Stimulated activated CD4-positive, alpha-beta T cell treated with anti-CD3 and anti-CD28 coated beads, Interleukin-4, amount 100 ng/mL, for 1 hour (primary cell): ENCODE measurements at regions not wholly inside any gene's neighbourhood (a gene's known extent, or its start where the extent isn't known, plus 50 kb on each side); places are given as distances from the start of the nearest gene placed in this dataset.

Source experiments
- DNase-seq: peaks from one replicate; pipeline ENCODE4 v3.0.0-alpha.2; 2020

DNA sequence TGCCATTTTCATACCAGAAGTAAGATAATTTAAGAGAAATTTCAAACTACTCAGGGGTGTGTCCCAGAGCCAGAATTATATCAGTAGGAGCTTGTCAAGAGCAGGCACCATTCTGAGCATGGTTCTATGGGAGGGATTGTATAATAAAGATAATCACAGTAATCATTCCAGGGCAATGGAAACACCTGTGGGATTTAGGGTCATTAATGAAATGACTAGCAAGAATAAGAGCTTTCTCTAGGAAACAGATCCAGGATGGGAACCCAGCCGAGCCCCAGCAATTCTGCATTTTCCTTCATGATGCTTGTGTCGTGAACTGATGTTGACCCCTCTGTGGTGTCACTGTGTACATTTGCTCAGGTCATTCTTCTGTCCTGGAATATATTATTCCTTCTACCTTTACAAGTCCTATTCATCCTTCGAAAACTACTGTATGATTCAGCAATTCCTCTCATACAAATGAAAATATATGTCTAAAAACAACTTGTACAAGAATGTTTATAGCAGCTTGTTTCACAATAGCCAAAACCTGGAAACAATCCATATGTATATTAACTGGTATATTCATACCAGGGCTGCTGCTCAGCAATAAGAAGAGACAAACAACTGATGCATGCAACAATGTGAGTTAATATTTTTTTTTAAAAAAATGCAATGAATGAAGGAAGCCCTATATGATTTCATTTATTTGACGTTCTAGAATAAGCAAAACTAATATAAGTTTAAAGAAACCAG is 687.8 kb upstream of the KLHL29 start:
- no peak for DNase-seq

DNA sequence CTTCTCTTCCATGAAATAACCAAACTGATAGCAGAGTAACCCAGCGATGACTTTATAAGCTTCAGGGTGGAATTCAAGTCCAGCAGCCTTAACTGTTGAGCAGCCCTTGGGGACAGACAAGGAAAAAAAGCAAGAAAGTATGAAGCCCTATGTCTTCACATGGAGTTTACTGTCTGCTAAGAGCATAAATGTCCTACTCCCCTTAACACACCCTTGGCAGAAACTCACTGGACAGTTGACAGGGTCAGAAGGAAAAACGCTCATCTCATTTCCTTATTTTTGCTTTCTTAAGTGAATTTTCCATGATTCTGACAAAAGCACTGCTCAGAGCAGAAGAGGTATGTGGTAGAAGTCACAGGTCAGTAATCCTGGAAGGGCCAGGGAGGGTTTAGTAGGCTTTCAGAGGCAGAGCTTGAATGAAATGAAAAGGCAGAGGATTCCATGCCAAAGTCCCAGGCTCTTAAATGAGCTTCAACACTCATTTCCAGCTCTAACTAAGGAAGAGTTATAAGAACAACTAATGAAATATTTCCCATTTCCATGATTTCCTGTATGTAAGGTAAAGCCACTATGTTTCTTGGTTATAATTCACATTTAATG is 683.3 kb upstream of the KLHL29 start:
- DNase-seq: no peak

DNA sequence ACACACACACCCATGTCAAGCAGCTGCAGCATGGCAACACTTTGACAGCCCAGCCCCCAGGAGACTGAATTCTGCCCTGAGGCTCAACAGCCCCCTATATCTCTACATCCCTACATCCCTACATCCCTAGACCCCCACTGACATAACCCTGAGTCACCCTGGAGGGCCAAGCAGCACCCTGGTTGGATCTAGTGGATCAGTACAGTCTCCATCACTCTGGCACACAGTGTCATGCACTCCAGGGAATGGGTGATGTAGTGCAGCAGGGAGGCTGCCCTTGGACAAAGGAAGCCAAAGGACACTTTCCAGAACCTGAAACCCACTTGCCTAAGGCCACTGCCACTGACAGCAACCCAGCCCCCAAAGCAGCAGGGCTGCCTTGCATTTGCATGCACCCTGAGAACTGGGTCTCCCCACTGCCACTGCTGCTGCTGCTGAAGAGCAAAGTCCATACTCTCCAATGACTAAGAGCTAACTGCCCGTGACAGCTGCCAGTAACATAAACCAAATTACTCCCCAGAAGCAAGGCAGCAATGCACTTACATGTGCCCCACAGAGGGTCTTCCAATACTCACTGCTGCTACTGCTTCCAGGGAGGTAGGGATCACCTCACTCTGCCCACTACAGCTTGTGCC is 681.6 kb upstream of the KLHL29 start:
- DNase-seq: no peak

DNA sequence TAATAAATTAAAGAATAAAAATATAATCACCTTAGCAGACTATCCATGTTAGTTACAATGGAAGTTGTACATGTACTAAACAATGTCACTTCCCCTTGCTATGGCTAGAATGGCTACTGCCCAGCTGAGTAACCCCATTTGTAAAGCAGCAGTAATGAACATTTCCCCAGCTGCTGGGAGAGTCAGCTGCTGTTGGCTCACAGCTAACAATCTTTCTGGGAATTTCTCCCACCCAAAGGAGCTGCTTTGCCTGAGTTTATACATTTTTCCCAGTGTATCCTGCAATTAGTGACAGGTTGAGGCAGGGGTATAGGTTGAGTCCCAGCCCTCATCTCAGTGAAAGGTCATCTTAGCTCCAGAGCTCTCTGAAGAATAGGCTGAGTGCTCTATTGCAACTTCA is 665.6 kb upstream of the KLHL29 start:
- no peak for DNase-seq

DNA sequence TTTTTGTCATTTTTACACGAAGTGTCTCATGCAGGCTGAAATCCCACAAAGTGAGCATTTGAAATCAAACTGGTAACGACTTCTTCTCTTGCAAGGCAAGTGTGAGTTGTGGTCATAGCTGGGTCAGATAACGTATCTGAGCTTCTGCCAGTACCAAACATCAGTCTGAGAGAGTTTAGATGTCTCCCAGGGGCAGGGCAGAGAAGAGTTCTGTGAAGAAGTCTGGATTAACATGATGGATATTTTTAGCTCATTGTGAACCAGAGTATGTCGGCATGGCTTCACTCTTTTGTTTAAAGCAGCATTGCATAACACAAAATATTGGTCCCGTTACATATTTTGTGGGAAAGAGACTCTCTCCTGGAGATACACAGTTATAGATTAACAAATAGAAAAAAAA is 655.5 kb upstream of the KLHL29 start:
- no peak for DNase-seq

DNA sequence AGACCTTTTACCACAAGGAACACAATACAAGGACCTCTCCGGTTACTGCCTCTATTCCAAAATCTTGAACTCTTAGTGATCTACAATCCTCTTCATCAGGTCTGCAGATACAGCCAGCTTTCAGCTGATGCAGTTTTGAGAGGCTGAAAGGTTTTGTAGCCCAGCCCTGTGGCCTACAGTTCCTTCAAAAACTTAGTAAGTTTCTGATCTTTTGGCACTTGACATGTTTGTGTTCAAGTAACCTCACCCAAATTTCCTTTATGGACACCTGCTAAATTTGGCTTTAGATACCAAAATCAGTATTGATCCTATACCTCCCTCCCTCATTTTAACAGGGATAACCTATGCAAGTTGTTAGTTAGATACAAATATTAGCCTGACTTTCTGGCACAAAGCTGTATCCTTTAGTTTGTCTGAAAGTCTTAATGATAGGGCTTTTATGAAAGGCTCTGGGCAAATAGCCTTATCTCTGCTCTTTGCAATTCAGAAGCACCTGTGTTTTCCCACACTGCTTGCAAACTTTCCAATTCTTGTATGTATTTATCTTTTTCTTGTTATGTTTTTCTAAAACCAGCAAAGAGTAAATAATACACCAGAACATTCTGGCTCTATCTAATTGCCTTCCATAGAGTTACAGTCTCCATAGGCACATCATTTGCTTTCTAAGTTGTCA is 650.5 kb upstream of the KLHL29 start:
- no peak for DNase-seq

DNA sequence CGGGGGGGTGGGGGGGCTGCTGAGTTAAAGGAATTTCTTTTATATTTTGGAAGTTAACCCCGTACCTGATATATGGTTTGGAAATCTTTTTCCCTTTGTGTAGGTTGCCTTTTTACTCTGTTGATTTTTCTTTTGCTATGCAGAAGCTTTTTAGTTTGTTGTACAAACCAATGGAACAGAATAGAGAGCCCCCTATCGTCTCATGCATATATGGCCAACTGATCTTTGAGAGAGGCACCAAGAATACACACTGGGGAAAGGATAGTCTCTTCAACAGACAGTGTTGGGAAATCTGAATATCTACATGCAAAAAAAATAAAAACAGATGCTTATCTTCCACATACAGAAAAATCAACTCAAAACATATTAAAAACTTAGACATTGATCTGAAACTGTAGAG is 647.8 kb upstream of the KLHL29 start:
- DNase-seq: no peak

DNA sequence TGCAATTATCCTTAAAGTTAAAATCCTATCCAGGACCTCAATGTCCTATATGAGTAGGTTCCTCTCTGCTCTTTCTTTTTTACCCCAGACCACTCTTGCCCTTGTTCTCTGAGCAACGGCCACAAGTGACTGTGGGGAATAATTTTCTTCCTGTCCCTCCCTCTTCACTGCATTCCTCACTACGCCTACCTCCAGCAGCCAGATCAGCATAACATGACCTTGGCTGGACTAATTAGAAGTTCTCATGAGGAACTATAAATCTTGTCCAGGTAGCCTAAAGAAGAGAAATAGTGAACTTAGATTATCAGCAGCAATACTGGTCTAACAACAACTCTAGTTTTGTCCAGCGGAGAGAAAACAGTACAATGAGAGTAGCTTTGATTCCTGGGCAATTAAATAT is 643.8 kb upstream of the KLHL29 start:
- DNase-seq: no peak

DNA sequence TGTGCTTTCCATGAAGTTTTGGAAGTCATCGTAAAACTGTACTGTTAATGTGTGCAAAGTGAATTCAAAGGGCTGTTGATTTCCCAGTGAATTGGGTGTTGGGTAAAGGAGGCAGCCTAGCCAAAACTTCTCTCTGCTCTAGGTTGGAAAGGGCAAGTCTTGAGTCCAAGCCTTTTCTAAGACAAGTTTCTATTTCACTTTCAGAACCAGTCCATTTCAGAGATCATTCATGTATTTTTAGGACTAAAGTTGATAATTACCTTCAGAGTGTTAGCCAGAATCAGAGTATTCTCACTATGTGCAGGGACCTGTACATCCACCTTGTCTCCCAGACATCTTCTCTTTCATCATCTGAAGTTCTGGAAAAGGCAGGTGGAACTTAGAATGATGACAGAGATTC is 636.1 kb upstream of the KLHL29 start:
- DNase-seq: no peak

DNA sequence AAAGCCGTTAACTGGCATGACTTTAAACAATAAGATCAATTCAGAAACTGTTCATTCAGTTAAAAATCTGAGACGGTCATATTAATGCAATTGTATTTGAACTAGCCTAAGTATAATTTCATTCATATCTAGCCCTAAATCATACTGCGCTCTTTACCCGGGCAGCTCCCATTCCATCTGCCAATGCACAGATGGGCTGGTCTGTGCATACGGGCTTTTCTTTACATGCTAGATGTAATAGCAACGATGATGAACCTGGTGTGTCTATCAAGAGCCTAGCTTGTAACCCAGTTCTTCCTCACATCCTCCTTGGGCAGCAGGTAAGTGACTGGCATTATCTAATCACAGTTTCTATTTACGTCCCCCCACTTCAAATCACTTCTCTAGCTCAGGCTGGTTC is 631.5 kb upstream of the KLHL29 start:
- no peak for DNase-seq

DNA sequence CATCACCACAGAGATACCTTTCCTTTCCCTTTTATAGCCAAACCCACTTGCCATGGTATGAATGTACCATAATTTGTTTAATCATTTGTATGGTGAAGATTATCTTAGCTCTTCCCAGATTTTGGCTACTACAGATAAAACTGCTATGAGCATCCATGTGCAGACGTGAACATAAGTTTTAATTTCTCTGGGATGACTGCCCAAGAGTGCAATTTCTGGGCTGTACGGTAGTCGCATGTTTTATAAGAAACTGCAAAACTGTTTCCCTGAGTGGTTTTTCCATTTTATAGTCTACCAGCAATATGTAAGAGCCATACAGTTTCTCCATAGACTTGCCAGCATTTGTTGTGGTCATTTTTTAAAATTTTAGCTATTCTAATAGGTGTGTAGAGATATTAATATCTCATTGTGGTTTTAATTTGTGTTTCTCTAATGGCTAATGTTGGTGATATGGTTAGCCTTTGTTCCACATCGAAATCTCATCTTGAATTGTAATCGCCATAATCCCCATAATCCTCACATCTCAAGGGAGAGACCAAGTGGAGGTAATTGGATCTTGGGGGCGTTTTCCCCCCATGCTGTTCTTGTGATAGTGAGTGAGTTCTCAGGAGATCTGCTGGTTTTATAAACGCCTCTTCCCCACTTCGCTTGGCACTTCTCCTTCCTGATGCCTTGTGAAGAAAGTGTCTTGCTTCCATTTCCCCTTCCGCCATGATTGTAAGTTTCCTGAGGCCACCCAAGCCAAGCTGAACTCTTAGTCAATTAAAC is 628.5 kb upstream of the KLHL29 start:
- DNase-seq: no peak

DNA sequence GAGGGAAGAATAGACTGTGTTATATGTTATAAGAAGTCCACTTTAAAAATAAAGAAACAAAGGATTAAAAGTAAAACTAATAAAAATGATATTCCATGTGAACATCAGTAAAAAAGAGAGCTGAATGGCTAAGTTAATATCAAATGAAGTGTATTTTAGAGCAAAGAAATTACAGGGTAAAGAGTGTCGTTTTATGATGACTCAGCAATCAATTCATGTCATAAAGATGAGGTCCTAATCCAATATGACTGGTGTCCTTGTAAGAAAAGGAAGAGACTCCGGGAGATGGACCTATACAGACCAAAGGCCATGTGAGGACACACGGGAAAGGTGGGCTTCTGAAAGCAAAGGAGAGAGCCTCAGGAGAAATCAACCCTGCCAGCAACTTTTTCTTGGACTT is 615.5 kb upstream of the KLHL29 start:
- DNase-seq: no peak

DNA sequence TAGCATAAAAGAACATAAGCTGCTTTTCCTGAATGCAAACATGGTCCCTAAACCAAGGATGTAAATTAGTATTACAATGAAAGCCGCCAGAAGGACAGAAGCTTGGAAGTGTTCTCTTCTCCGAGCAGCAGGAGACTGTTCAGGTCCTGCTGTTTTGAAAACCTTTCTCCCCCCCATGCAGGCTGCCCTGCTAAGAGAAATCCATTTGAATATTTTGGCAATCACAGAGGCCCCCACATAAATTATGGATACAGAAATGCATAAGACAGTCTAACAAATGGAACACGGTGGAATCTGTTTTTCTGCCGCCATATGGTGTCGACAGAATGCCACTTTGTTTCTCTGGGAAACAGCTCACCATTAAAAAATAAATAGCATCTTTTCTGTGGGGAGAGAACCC is 600.4 kb upstream of the KLHL29 start:
- no peak for DNase-seq

DNA sequence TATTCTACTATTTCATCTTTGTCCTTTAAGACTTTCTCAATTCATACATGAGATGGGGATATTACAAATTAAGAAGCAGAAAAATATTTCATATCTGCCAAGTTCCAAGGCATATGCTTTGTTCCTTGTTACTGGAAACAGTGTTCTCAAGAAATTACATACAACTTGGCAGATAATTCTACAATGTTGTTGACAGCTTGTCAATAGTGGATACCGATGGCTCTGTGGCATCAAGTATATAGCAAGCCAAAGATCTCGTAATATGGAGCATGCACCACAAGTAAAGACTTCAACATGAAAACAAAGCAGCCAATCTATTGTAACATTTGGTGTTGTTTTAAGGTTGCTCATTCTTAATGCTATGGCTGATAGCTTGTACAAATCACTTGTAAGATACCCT is 598.2 kb upstream of the KLHL29 start:
- DNase-seq: no peak

DNA sequence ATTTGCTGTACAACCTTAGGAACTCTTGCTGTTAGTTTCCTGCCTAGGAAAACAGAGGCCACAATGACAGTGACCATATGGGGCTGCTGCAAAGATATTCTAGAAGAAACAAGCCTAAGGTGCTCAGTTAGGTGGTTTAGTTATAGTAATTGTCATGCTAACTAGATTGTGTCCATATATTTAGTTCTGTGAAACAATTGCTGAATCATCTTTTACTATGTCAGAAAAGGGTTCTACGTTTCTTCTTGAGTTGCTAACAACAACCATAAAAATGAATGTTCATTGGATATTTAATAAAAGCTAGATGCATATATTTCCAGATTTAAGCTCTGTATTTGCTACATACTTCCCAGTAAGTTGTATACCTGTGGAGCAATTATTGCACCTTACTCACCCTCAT is 597.2 kb upstream of the KLHL29 start:
- no peak for DNase-seq

DNA sequence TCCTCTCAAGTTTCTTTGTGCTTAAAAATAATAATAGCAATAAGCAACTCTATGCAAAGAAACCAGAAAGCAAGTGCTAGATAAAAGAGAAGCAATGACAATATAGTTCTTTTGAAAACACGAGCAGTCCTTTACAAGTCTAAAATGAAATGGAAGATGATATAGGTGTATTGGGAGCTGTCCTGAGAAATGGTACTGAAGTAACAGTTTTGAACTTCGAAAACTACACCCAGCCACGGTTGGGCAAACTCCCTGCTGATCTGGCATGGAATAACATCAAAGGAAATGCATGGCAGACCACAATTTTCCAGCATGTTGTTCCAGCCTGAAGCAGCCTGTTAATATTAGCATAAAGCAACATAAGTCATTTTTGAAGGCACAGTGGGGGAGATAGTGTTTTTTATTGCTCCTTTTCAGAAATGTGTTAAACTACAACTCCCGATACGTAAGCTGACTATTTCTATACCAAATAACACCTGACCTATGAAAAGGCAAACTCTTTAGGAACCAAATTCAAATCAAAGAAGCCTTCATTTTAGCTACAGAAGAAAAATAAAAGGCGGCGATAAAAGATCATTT is 596.1 kb upstream of the KLHL29 start:
- no peak for DNase-seq

DNA sequence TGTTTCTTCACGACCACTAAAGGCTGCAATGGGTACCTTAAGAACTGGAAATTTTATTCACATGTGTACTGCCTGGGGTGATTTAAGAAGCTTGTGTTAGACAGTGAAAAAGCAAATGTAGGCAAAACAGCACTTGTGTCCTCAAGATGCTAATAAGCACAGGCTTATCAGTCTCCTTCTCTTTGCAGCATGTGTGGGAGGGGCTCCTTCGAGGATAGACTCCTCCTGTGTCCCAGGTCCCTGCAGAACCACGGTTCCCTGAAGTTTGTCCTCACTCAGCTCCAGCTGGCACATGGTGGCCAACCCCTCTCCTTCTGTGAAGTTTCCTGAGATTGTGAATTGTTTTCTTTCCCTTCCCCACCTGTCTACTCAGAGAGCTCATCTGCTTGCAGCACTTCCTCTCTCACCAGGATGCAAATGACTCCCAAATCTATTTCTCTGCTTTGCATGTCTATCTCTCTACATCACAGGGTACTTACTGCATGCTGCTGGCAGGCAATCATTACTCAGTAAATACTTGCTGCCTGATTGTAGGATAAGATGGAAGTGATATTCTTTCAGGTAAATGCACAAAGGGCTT is 589.6 kb upstream of the KLHL29 start:
- no peak for DNase-seq

DNA sequence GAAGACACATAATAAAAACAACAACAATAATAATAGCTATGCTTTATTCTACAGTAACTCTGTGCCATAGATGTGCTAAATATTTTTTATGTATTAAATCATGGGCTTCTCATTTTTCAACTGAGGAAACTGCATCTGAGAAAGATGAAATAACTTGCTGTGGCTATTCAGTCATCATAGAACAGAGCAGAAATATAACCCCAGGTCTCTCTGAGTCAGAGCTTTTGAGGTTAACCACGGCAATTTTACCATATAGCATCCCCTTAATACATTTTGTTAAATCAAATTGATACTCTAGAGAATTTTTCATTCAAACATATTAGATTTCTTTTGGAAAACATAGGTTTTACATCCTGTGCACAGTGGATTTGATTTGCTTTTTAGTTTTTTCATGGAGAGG is 586.6 kb upstream of the KLHL29 start:
- no peak for DNase-seq

DNA sequence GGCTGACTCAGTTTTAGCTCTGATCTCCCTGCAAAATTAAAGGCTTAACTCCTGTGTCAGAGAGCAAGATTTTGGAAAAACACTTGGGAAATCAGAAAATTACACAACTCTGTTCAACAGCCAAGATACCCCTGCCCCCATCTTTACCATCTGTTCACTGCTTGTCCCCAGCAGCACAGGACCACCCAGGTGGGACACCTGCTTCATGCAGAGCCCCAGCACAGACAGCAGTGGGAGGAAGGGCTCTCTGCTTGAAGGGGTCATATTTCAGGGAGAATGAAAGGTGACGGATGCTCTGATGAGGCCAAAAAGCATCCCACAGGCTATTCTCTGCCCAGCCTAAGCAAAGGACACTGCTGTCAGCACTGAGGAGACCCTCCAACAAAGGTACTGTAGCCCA is 584.6 kb upstream of the KLHL29 start:
- DNase-seq: no peak

DNA sequence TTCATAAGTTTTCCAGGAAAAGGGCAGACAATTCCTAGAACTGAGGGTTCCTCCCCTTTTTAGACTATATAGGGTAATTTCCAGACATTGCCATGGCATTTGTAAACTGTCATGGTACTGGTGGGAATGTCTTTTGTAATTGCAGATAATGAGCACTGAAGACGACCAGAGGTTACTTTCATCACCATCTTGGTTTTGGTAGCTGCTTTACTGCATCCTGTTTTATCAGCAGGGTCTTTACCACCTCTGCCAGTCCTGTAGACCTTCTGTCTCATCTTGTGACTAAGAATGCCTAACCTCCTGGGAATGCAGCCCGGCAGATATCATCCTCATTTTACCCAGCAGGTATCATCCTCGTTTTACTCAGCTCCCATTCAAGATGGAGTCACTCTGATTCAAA is 583.9 kb upstream of the KLHL29 start:
- DNase-seq: no peak

DNA sequence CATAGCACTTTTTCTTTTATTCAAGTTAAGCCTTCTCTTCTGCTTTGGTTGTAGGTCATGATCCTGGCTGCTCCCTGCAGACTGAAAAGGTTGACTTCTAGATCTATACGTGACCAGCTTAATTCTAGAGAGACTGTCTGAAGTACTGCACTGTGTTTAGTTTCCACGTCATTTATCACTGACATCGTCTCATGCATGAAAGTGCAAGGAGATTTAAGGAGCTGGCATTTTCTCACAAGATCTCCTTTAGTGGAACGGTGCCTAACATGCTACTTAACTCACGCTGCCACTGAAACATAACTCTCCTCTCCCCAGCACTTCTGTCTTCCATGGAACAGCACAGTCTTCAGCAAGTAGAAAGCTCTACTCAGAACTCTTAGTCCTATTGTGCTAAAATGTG is 583.0 kb upstream of the KLHL29 start:
- DNase-seq: no peak

DNA sequence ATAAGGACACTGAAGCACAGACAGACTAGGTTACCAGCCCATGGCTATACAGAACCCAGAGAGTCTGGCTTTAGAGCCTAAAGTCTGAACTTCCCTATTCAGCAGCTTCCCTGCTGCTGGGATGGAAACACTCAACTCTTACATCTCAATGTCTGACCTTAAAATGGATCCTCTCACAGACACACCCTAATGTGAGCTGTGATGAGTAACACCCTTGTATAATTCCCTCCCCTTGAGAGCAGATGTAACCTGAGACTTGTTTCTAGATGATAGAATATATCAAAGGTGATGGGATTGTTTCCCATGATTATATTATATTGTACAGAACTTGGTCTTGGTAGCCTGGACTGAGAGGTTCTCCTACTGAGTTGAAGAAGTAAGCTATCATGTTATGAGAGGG is 577.1 kb upstream of the KLHL29 start:
- no peak for DNase-seq

DNA sequence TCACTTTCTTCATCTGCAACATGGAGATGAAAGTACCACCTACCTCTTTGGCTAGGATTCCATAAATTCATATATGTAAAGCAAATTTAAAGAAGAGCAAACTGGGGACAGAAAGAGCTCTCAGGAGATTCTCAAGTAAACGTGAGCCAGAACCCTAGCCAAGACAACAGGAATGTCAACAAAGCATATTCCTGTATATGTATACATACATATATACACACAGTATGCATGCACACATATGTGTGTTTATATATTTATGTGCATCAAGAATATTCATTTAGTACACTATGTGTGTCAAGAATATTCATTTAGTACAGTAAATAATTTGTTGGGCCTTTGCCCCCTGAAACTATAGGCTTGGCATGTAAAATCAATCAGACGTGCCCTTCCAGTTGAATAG is 574.4 kb upstream of the KLHL29 start:
- DNase-seq: no peak
